K562 (cell line): ENCODE measurements at regions not wholly inside any gene's neighbourhood (a gene's known extent, or its start where the extent isn't known, plus 50 kb on each side); places are given as distances from the start of the nearest gene placed in this dataset.

Experiments
- ATAC-seq: fragments of 200-7000 bp; cut with Tn5 transposase; 3 replicates; pipeline ENCODE4 v1.9.1; 2020; ENCODE audit warnings: moderate library complexity
- BruUV-seq: library from RNA; stranded (reverse); fragments of 400-500 nt; replicated peaks from 2 replicates; lab custom pipeline; 2021; lab: Mats Ljungman, UMichigan
- CTCF ChIA-PET: fragments of 300-600 bp; formaldehyde crosslinking; extraction: SDS; loops from one replicate; lab custom pipeline; 2021; ENCODE audit warnings: low intra/inter-chr PET ratio; lab: Yijun Ruan, JAX
- POLR2A ChIA-PET: fragments of 300-600, 350-650 bp; sonication (Branson Sonifier 250); formaldehyde crosslinking; extraction: SDS; loops from one replicate; lab custom pipeline; 2021; ENCODE audit warnings: antibody characterized with exemption, inconsistent platforms; lab: Yijun Ruan, JAX
- DNase-seq, 4 experiments: peaks; one replicate each; pipeline versions ENCODE4 v3.0.0 to v3.0.0-alpha.2; 2011 to 2018; ENCODE audit warnings: low spot score in 3 of 4, mixed read lengths in 3 of 4; ENCODE audit errors: extremely low read depth in 1 of 4
- FAIRE-seq: peaks from 2 replicates; lab custom pipeline; 2011; peaks lifted over from hg19 to GRCh38; lab: Jason Lieb, UNC
- H2AFZ ChIP-seq: 2 replicates; pipeline ENCODE4 v1.6.0; 2011; ENCODE audit warnings: low read depth, low read length, control low read depth, inconsistent platforms
- H3K27ac ChIP-seq: fragments of 200-600 bp; 3 replicates; pipeline ENCODE4 v1.8.0; 2011; ENCODE audit warnings: low read depth, mild to moderate bottlenecking, control low read depth, inconsistent platforms, low read length, moderate library complexity, mixed read lengths; ENCODE audit errors: extremely low read depth
- H3K27me3 ChIP-seq, 2 experiments: fragments of 300-600 bp in 1 of 2; 2 replicates in 1 of 2; 3 replicates in 1 of 2; pipeline versions ENCODE4 v1.6.0 to v1.8.0; 2011; ENCODE audit warnings: inconsistent platforms in 2 of 2, low read length in 2 of 2, mild to moderate bottlenecking in 1 of 2, mixed read lengths in 1 of 2, moderate library complexity in 1 of 2; ENCODE audit not compliant: control insufficient read depth in 2 of 2, insufficient read depth in 2 of 2
- H3K36me3 ChIP-seq: fragments of 300-600 bp; 3 replicates; pipeline ENCODE4 v1.8.0; 2011; ENCODE audit warnings: mild to moderate bottlenecking, low read length, inconsistent platforms; ENCODE audit not compliant: control insufficient read depth, insufficient read depth
- H3K4me1 ChIP-seq, 2 experiments: fragments of 200-600 bp in 1 of 2; replicated peaks in 1 of 2; 2 replicates in 1 of 2; 3 replicates in 1 of 2; pipeline versions ENCODE4 v1.5.1 to v1.8.0; 2011; ENCODE audit warnings: inconsistent platforms in 2 of 2, low read length in 2 of 2, mild to moderate bottlenecking in 1 of 2, mixed read lengths in 1 of 2, moderate library complexity in 1 of 2; ENCODE audit not compliant: control insufficient read depth in 2 of 2, insufficient read depth in 2 of 2
- H3K4me2 ChIP-seq: 2 replicates; pipeline ENCODE4 v1.6.1; 2011; ENCODE audit warnings: low read length, control low read depth, inconsistent platforms, mixed read lengths; ENCODE audit not compliant: insufficient read depth
- H3K4me3 ChIP-seq: fragments of 200-600 bp; sonication (generic), shearing (Covaris generic); 2 replicates; pipeline ENCODE4 v1.5.1; 2016; ENCODE audit warnings: control low read depth, inconsistent platforms
- H3K79me2 ChIP-seq: fragments of 200-600 bp; 3 replicates; pipeline ENCODE4 v1.8.0; 2011; ENCODE audit warnings: low read length, inconsistent platforms; ENCODE audit not compliant: control insufficient read depth, insufficient read depth
- H3K9ac ChIP-seq, 2 experiments: 2 replicates each; pipeline versions ENCODE4 v1.6.0 to v1.6.1; 2011; ENCODE audit warnings: low read depth in 2 of 2, low read length in 2 of 2, control low read depth in 1 of 2, inconsistent platforms in 1 of 2, mild to moderate bottlenecking in 1 of 2, mixed read lengths in 1 of 2; ENCODE audit not compliant: insufficient read depth in 1 of 2
- H3K9me1 ChIP-seq: one replicate; pipeline ENCODE4 v1.6.0; 2011; ENCODE audit warnings: inconsistent platforms, mild to moderate bottlenecking, low read length, moderate library complexity; ENCODE audit not compliant: control insufficient read depth, insufficient read depth
- H3K9me3 ChIP-seq: replicated peaks from 2 replicates; pipeline ENCODE4 v1.5.1; 2011; ENCODE audit warnings: low read depth, low read length, inconsistent platforms; ENCODE audit not compliant: control insufficient read depth, insufficient read depth
- H4K20me1 ChIP-seq: replicated peaks from 2 replicates; pipeline ENCODE4 v1.6.1; 2011; ENCODE audit warnings: low read length, inconsistent platforms, mixed read lengths; ENCODE audit not compliant: control insufficient read depth, insufficient read depth
- CAMTA2 ChIP-seq: fragments of 250-450 bp; sonication (Bioruptor Pico); conservative IDR thresholded peaks from 2 replicates; pipeline ENCODE4 v1.5.1; 2022
- CC2D1A ChIP-seq: fragments of 450-650 bp; IDR thresholded peaks from 2 replicates; pipeline ENCODE4 v1.6.1; 2017; ENCODE audit warnings: mild to moderate bottlenecking
- CREB1 ChIP-seq, 2 experiments: sonication (generic) in 1 of 2; formaldehyde crosslinking in 1 of 2; IDR thresholded peaks; 2 replicates each; pipeline versions ENCODE4 v1.6.1 to v1.8.0; 2012 to 2022; ENCODE audit warnings: inconsistent platforms in 1 of 2, mild to moderate bottlenecking in 1 of 2, missing genetic modification reagents in 1 of 2, moderate library complexity in 1 of 2
- CREM ChIP-seq: IDR thresholded peaks from 2 replicates; pipeline ENCODE4 v1.6.1; 2014; ENCODE audit warnings: antibody characterized with exemption, low read depth
- DPF2 ChIP-seq: fragments of 450-650 bp; IDR thresholded peaks from 2 replicates; pipeline ENCODE4 v1.6.1; 2016
- SMAD4 ChIP-seq: fragments of 250-450 bp; sonication (Bioruptor Pico); conservative IDR thresholded peaks from 2 replicates; pipeline ENCODE4 v1.8.0; 2021; ENCODE audit warnings: inconsistent platforms, mild to moderate bottlenecking, moderate library complexity
- ZKSCAN3 ChIP-seq: fragments of 250-450 bp; sonication (Bioruptor Pico); IDR thresholded peaks from 2 replicates; pipeline ENCODE4 v1.4.0; 2020
- WGBS: fragments of 100-300 bp; shearing (Covaris generic); methylation state at CpG from one replicate; pipeline ENCODE4 v1.1.6; 2016; ENCODE audit warnings: low coverage, mixed read lengths; ENCODE audit not compliant: insufficient coverage; ENCODE audit errors: missing lambda C conversion rate; 5-methylcytosine and 5-hydroxymethylcytosine counted together
- in situ Hi-C: fragments of 300-500 bp; cut with MboI; formaldehyde crosslinking; loops from 4 replicates; pipeline ENCODE4 v1.15.0; 2018; ENCODE audit warnings: inconsistent platforms, mixed read lengths
- intact Hi-C: fragments of 100-400 bp; cut with micrococcal nuclease; formaldehyde crosslinking; loops from 2 replicates; pipeline ENCODE4 v1.14.2; 2022
- TF ChIP-seq, protein P1 (sequence below): sonication (generic); formaldehyde crosslinking; IDR thresholded peaks from 2 replicates; pipeline ENCODE4 v1.9.0; 2022; ENCODE audit warnings: mild to moderate bottlenecking, missing genetic modification reagents
- TF ChIP-seq, protein P2 (sequence below): fragments of 250-450 bp; sonication (Bioruptor Pico); IDR thresholded peaks from 2 replicates; pipeline ENCODE4 v1.4.0; 2020; ENCODE audit warnings: mild to moderate bottlenecking, moderate library complexity
- TF ChIP-seq, protein P3 (sequence below), 2 experiments: fragments of 450-650 bp; IDR thresholded peaks; 2 replicates each; pipeline ENCODE4 v1.6.1; 2018; ENCODE audit warnings: mild to moderate bottlenecking in 2 of 2, low read depth in 1 of 2; ENCODE audit not compliant: partially characterized antibody in 2 of 2
- TF ChIP-seq, protein P4 (sequence below): sonication (generic); formaldehyde crosslinking; IDR thresholded peaks from 2 replicates; pipeline ENCODE4 v1.8.0; 2022; ENCODE audit warnings: mild to moderate bottlenecking, missing genetic modification reagents, borderline replicate concordance

DNA sequence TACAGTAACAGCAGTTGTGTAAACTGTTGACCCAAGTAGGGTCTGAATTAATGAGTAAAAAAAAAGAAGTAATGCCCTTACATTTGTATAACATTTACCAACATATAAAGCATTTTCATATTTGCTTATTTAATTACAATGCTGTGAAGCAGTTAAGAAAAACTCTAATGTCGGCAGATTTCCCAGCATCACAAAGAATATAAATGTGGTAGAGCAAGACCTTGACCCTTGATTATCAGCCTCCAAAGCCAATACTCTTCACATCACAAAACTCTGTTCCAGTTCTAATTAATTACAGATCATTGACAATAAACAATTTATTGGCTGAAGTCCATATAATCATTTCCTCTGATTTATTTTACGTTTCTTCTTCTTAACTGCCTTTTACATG lies 130.2 kb downstream of the DUSP10 start:
- CTCF ChIA-PET = no interaction called here
- no peak for TF ChIP-seq CREM
- TF ChIP-seq ZKSCAN3 (CRISPR knock-in tag) = no peak
- TF ChIP-seq, protein P1, sequence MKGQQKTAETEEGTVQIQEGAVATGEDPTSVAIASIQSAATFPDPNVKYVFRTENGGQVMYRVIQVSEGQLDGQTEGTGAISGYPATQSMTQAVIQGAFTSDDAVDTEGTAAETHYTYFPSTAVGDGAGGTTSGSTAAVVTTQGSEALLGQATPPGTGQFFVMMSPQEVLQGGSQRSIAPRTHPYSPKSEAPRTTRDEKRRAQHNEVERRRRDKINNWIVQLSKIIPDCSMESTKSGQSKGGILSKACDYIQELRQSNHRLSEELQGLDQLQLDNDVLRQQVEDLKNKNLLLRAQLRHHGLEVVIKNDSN (CRISPR knock-in tag) = no peak
- TF ChIP-seq, protein P2, sequence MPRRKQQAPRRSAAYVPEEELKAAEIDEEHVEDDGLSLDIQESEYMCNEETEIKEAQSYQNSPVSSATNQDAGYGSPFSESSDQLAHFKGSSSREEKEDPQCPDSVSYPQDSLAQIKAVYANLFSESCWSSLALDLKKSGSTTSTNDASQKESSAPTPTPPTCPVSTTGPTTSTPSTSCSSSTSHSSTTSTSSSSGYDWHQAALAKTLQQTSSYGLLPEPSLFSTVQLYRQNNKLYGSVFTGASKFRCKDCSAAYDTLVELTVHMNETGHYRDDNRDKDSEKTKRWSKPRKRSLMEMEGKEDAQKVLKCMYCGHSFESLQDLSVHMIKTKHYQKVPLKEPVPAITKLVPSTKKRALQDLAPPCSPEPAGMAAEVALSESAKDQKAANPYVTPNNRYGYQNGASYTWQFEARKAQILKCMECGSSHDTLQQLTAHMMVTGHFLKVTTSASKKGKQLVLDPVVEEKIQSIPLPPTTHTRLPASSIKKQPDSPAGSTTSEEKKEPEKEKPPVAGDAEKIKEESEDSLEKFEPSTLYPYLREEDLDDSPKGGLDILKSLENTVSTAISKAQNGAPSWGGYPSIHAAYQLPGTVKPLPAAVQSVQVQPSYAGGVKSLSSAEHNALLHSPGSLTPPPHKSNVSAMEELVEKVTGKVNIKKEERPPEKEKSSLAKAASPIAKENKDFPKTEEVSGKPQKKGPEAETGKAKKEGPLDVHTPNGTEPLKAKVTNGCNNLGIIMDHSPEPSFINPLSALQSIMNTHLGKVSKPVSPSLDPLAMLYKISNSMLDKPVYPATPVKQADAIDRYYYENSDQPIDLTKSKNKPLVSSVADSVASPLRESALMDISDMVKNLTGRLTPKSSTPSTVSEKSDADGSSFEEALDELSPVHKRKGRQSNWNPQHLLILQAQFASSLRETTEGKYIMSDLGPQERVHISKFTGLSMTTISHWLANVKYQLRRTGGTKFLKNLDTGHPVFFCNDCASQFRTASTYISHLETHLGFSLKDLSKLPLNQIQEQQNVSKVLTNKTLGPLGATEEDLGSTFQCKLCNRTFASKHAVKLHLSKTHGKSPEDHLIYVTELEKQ (CRISPR knock-in tag) = no peak
- TF ChIP-seq, protein P3, sequence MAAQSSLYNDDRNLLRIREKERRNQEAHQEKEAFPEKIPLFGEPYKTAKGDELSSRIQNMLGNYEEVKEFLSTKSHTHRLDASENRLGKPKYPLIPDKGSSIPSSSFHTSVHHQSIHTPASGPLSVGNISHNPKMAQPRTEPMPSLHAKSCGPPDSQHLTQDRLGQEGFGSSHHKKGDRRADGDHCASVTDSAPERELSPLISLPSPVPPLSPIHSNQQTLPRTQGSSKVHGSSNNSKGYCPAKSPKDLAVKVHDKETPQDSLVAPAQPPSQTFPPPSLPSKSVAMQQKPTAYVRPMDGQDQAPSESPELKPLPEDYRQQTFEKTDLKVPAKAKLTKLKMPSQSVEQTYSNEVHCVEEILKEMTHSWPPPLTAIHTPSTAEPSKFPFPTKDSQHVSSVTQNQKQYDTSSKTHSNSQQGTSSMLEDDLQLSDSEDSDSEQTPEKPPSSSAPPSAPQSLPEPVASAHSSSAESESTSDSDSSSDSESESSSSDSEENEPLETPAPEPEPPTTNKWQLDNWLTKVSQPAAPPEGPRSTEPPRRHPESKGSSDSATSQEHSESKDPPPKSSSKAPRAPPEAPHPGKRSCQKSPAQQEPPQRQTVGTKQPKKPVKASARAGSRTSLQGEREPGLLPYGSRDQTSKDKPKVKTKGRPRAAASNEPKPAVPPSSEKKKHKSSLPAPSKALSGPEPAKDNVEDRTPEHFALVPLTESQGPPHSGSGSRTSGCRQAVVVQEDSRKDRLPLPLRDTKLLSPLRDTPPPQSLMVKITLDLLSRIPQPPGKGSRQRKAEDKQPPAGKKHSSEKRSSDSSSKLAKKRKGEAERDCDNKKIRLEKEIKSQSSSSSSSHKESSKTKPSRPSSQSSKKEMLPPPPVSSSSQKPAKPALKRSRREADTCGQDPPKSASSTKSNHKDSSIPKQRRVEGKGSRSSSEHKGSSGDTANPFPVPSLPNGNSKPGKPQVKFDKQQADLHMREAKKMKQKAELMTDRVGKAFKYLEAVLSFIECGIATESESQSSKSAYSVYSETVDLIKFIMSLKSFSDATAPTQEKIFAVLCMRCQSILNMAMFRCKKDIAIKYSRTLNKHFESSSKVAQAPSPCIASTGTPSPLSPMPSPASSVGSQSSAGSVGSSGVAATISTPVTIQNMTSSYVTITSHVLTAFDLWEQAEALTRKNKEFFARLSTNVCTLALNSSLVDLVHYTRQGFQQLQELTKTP (IDR thresholded peaks at IDR 0.05; ENCODE audit: low read depth in 1 of 2, partially characterized antibody in 2 of 2) = no peak
- TF ChIP-seq CAMTA2 (CRISPR knock-in tag) = no peak
- TF ChIP-seq SMAD4 = no peak
- no peak for TF ChIP-seq CC2D1A
- no peak for TF ChIP-seq CREB1 (IDR thresholded peaks at IDR 0.05)
- no peak for TF ChIP-seq CREB1 (CRISPR knock-in tag; IDR thresholded peaks at IDR 0.05)
- TF ChIP-seq, protein P4, sequence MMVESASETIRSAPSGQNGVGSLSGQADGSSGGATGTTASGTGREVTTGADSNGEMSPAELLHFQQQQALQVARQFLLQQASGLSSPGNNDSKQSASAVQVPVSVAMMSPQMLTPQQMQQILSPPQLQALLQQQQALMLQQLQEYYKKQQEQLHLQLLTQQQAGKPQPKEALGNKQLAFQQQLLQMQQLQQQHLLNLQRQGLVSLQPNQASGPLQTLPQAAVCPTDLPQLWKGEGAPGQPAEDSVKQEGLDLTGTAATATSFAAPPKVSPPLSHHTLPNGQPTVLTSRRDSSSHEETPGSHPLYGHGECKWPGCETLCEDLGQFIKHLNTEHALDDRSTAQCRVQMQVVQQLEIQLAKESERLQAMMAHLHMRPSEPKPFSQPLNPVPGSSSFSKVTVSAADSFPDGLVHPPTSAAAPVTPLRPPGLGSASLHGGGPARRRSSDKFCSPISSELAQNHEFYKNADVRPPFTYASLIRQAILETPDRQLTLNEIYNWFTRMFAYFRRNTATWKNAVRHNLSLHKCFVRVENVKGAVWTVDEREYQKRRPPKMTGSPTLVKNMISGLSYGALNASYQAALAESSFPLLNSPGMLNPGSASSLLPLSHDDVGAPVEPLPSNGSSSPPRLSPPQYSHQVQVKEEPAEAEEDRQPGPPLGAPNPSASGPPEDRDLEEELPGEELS (CRISPR knock-in tag) = no peak
- no peak for TF ChIP-seq DPF2

More for the DNA sequence above, 130.2 kb downstream of the DUSP10 start:
- H3K36me3 ChIP-seq = no peaks in the 10 kb centered on the region
- in situ Hi-C loops = no loop called here
- no peak overlapping the region for H2AFZ ChIP-seq
- no peaks in the 10 kb centered on the region for H3K79me2 ChIP-seq
- H3K9me3 ChIP-seq = no peaks in the 10 kb centered on the region
- intact Hi-C loops = no loop called here
- H3K27ac ChIP-seq = no peak overlapping the region
- FAIRE-seq = no peak
- no peaks in the 10 kb centered on the region for H3K9me1 ChIP-seq
- H3K9ac ChIP-seq = no peak overlapping the region
- H4K20me1 ChIP-seq = no peaks in the 10 kb centered on the region
- no peak for ATAC-seq
- WGBS = 13% methylated on average over 2 of the region's 2 CpGs
- DNase-seq = no peak
- H3K4me1 ChIP-seq = peaks cover 0 to 18% of the 10 kb centered on the region in 2 experiments; a peak in 3 of 5 replicates
- H3K4me2 ChIP-seq = no peak overlapping the region
- POLR2A ChIA-PET = interaction anchor here (0.6 kb wide), 1 partner anchor 10 kb away, joined by 3 read pairs; no protein-coding TSS in a partner anchor
- no peaks in the 10 kb centered on the region for H3K27me3 ChIP-seq
- no peak overlapping the region for H3K4me3 ChIP-seq
- no TSS peak for BruUV-seq
